H1 (cell line): ENCODE measurements at regions not wholly inside any gene's neighbourhood (a gene's known extent, or its start where the extent isn't known, plus 50 kb on each side); places are given as distances from the start of the nearest gene placed in this dataset.

Source experiments
- CTCF ChIA-PET: fragments of 300-600 bp; sonication (Branson Sonifier 250); formaldehyde crosslinking; loops from one replicate; lab custom pipeline; 2021; ENCODE audit not compliant: partially characterized antibody; lab: Charles Lee
- POLR2A ChIA-PET: fragments of 300-600 bp; sonication (Branson Sonifier 250); formaldehyde crosslinking; loops from one replicate; lab custom pipeline; 2021; ENCODE audit warnings: inconsistent platforms; ENCODE audit not compliant: partially characterized antibody; lab: Charles Lee
- DNase-seq, 2 experiments: peaks; one replicate each; pipeline versions ENCODE4 v3.0.0 to v3.0.0-alpha.2; 2010 to 2022; ENCODE audit warnings: low spot score in 2 of 2, low read depth in 1 of 2, mixed read lengths in 1 of 2
- FAIRE-seq: peaks from 2 replicates; lab custom pipeline; 2011; peaks lifted over from hg19 to GRCh38; lab: Jason Lieb, UNC
- H2AFZ ChIP-seq: 2 replicates; pipeline ENCODE4 v1.8.1; 2012; ENCODE audit warnings: low read length, inconsistent platforms
- H2AK5ac ChIP-seq: 2 replicates; pipeline ENCODE4 v1.6.1; 2013; ENCODE audit warnings: low read depth, low read length
- H2BK120ac ChIP-seq: replicated peaks from 2 replicates; pipeline ENCODE3; 2013; ENCODE audit warnings: low read depth, low read length, inconsistent platforms
- H2BK12ac ChIP-seq: 2 replicates; pipeline ENCODE4 v1.6.1; 2013; ENCODE audit warnings: low read depth, low read length
- H2BK15ac ChIP-seq: 2 replicates; pipeline ENCODE4 v1.6.1; 2013; ENCODE audit warnings: low read length
- H2BK20ac ChIP-seq: 2 replicates; pipeline ENCODE4 v1.6.1; 2013; ENCODE audit warnings: low read length
- H2BK5ac ChIP-seq: 2 replicates; pipeline ENCODE4 v1.6.1; 2013; ENCODE audit warnings: low read depth, low read length
- H3K14ac ChIP-seq: 2 replicates; pipeline ENCODE4 v1.6.1; 2013; ENCODE audit warnings: inconsistent platforms; ENCODE audit not compliant: insufficient read length
- H3K18ac ChIP-seq: 2 replicates; pipeline ENCODE4 v1.6.1; 2013; ENCODE audit warnings: low read length; ENCODE audit errors: extremely low read depth
- H3K23ac ChIP-seq: 2 replicates; pipeline ENCODE4 v1.6.1; 2013; ENCODE audit warnings: inconsistent platforms; ENCODE audit not compliant: insufficient read length
- H3K23me2 ChIP-seq: 2 replicates; pipeline ENCODE4 v1.6.1; 2013; ENCODE audit warnings: low read depth, low read length
- H3K27ac ChIP-seq: 2 replicates; pipeline ENCODE4 v1.6.1; 2011; ENCODE audit warnings: low read depth, low read length, inconsistent platforms
- H3K27me3 ChIP-seq, 4 experiments: replicated peaks in 1 of 4; 1 replicate in 1 of 4; 2 replicates in 3 of 4; pipeline versions ENCODE4 v1.6.1 to v1.8.1; 2011 to 2013; ENCODE audit warnings: low read length in 3 of 4, mild to moderate bottlenecking in 3 of 4, inconsistent platforms in 2 of 4, mixed read lengths in 2 of 4, moderate library complexity in 1 of 4; ENCODE audit not compliant: control insufficient read depth in 3 of 4, insufficient read depth in 3 of 4; ENCODE audit errors: extremely low read depth in 1 of 4
- H3K36me3 ChIP-seq, 4 experiments: 2 replicates each; pipeline versions ENCODE4 v1.6.1 to v1.8.1; 2011 to 2013; ENCODE audit warnings: mild to moderate bottlenecking in 4 of 4, low read length in 3 of 4, moderate library complexity in 2 of 4, control low read depth in 1 of 4, inconsistent platforms in 1 of 4; ENCODE audit not compliant: insufficient read depth in 4 of 4, control insufficient read depth in 2 of 4
- H3K4ac ChIP-seq: replicated peaks from 2 replicates; pipeline ENCODE3; 2013; ENCODE audit warnings: low read length, low read depth, mixed read lengths, inconsistent platforms; ENCODE audit not compliant: insufficient read length
- H3K4me1 ChIP-seq, 4 experiments: replicated peaks in 1 of 4; 1 replicate in 1 of 4; 2 replicates in 3 of 4; pipeline versions ENCODE4 v1.6.1 to v1.8.1; 2011 to 2013; ENCODE audit warnings: low read length in 3 of 4, inconsistent platforms in 2 of 4, mixed read lengths in 1 of 4; ENCODE audit not compliant: insufficient read depth in 4 of 4, control insufficient read depth in 3 of 4
- H3K4me2 ChIP-seq, 2 experiments: 2 replicates each; pipeline versions ENCODE4 v1.6.1 to v1.8.1; 2011 to 2013; ENCODE audit warnings: low read depth in 2 of 2, low read length in 2 of 2, control low read depth in 1 of 2, inconsistent platforms in 1 of 2, mild to moderate bottlenecking in 1 of 2; ENCODE audit not compliant: insufficient read depth in 1 of 2
- H3K4me3 ChIP-seq, 4 experiments: fragments of 200-600, 300-600 bp in 1 of 4; sonication (generic), shearing (Covaris generic), sonication (Bioruptor Twin) in 1 of 4; 2 replicates each; pipeline versions ENCODE4 v1.5.1 to v1.8.1; 2011 to 2016; ENCODE audit warnings: low read length in 4 of 4, low read depth in 3 of 4, control low read depth in 2 of 4, inconsistent platforms in 2 of 4, mild to moderate bottlenecking in 2 of 4, mixed read lengths in 1 of 4, moderate library complexity in 1 of 4; ENCODE audit not compliant: insufficient read depth in 2 of 4; ENCODE audit errors: extremely low read depth in 1 of 4
- H3K56ac ChIP-seq: replicated peaks from 2 replicates; pipeline ENCODE3; 2013; ENCODE audit warnings: low read depth, mild to moderate bottlenecking, mixed read lengths, low read length, inconsistent platforms; ENCODE audit not compliant: insufficient read length
- H3K79me1 ChIP-seq: 2 replicates; pipeline ENCODE4 v1.6.1; 2013; ENCODE audit warnings: low read depth, low read length, control low read depth
- H3K79me2 ChIP-seq, 2 experiments: 2 replicates each; pipeline versions ENCODE4 v1.6.1 to v1.8.1; 2012 to 2013; ENCODE audit warnings: low read length in 2 of 2, mild to moderate bottlenecking in 2 of 2, inconsistent platforms in 1 of 2; ENCODE audit not compliant: insufficient read depth in 2 of 2, control insufficient read depth in 1 of 2
- H3K9ac ChIP-seq, 4 experiments: replicated peaks in 1 of 4; 1 replicate in 1 of 4; 2 replicates in 3 of 4; pipeline versions ENCODE4 v1.6.1 to v1.8.1; 2011 to 2013; ENCODE audit warnings: low read depth in 3 of 4, low read length in 3 of 4, control low read depth in 2 of 4, mild to moderate bottlenecking in 2 of 4, moderate library complexity in 2 of 4, inconsistent platforms in 1 of 4; ENCODE audit errors: extremely low read depth in 1 of 4
- H3K9me3 ChIP-seq, 2 experiments: 2 replicates each; pipeline versions ENCODE4 v1.6.1 to v1.8.1; 2012 to 2013; ENCODE audit warnings: mild to moderate bottlenecking in 2 of 2, moderate library complexity in 2 of 2, control low read depth in 1 of 2, inconsistent platforms in 1 of 2, low read depth in 1 of 2, low read length in 1 of 2, mixed read lengths in 1 of 2; ENCODE audit not compliant: insufficient read depth in 2 of 2
- H4K20me1 ChIP-seq, 2 experiments: replicated peaks in 1 of 2; 2 replicates each; pipeline versions ENCODE3 to v1.8.1; 2011 to 2013; ENCODE audit warnings: inconsistent platforms in 2 of 2, low read length in 2 of 2, mild to moderate bottlenecking in 1 of 2; ENCODE audit not compliant: insufficient read depth in 2 of 2, control insufficient read depth in 1 of 2
- H4K5ac ChIP-seq: 2 replicates; pipeline ENCODE4 v1.6.1; 2013; ENCODE audit warnings: low read length, low read depth, mixed read lengths, inconsistent platforms; ENCODE audit not compliant: insufficient read length
- H4K8ac ChIP-seq: 2 replicates; pipeline ENCODE4 v1.8.0; 2013; ENCODE audit warnings: mild to moderate bottlenecking, moderate library complexity, low read length, inconsistent platforms; ENCODE audit not compliant: insufficient read depth; ENCODE audit errors: extremely low read depth
- H4K91ac ChIP-seq: replicated peaks from 2 replicates; pipeline ENCODE3; 2013; ENCODE audit warnings: low read length, mixed read lengths, inconsistent platforms; ENCODE audit not compliant: insufficient read length
- ASH2L ChIP-seq: fragments of 200-600, 300-600 bp; sonication (generic); IDR thresholded peaks from one replicate; pipeline ENCODE4 v1.7.1; 2017; ENCODE audit warnings: low read length
- BCL11A ChIP-seq, 2 experiments: IDR thresholded peaks; one replicate each; pipeline ENCODE4 v1.6.1; 2011; ENCODE audit warnings: low read depth in 2 of 2, low read length in 2 of 2, mild to moderate bottlenecking in 2 of 2
- CBX8 ChIP-seq: fragments of 300-800, 300-1000 bp; sonication (generic); IDR thresholded peaks from 2 replicates; pipeline ENCODE4 v1.7.1; 2016; ENCODE audit warnings: low read depth, low read length, borderline replicate concordance
- CEBPB ChIP-seq: IDR thresholded peaks from 2 replicates; pipeline ENCODE4 v1.6.1; 2012; ENCODE audit warnings: low read depth, low read length
- EP300 ChIP-seq, 2 experiments: IDR thresholded peaks; 1 replicate in 1 of 2; 2 replicates in 1 of 2; pipeline ENCODE4 v1.6.1; 2011 to 2012; ENCODE audit warnings: low read depth in 2 of 2, low read length in 2 of 2, mild to moderate bottlenecking in 2 of 2, borderline replicate concordance in 1 of 2, inconsistent platforms in 1 of 2, moderate library complexity in 1 of 2
- GTF2F1 ChIP-seq: IDR thresholded peaks from 2 replicates; pipeline ENCODE4 v1.6.1; 2012; ENCODE audit warnings: low read depth, low read length, improper control_type of control experiment, borderline replicate concordance
- PHF8 ChIP-seq: fragments of 200-600 bp; sonication (generic); conservative IDR thresholded peaks from 2 replicates; pipeline ENCODE4 v1.7.1; 2012; ENCODE audit warnings: low read depth, mild to moderate bottlenecking, inconsistent platforms, low read length, moderate library complexity
- RXRA ChIP-seq: IDR thresholded peaks from 2 replicates; pipeline ENCODE4 v1.6.1; 2011; ENCODE audit warnings: low read depth, mild to moderate bottlenecking, low read length, moderate library complexity; ENCODE audit not compliant: insufficient read depth
- SIN3A ChIP-seq, 2 experiments: IDR thresholded peaks in 1 of 2; conservative IDR thresholded peaks in 1 of 2; 2 replicates each; pipeline ENCODE4 v1.6.1; 2011 to 2012; ENCODE audit warnings: low read length in 2 of 2, improper control_type of control experiment in 1 of 2, low read depth in 1 of 2, mild to moderate bottlenecking in 1 of 2
- SIX5 ChIP-seq: IDR thresholded peaks from 2 replicates; pipeline ENCODE4 v1.6.1; 2011; ENCODE audit warnings: mild to moderate bottlenecking, low read depth, low read length
- SP1 ChIP-seq: IDR thresholded peaks from 2 replicates; pipeline ENCODE4 v1.6.1; 2011; ENCODE audit warnings: low read depth, low read length
- SRF ChIP-seq: IDR thresholded peaks from 2 replicates; pipeline ENCODE4 v1.6.1; 2011; ENCODE audit warnings: mild to moderate bottlenecking, low read depth, low read length, moderate library complexity
- TBP ChIP-seq: IDR thresholded peaks from 2 replicates; pipeline ENCODE4 v1.6.1; 2011; ENCODE audit warnings: low read depth, low read length, improper control_type of control experiment
- YY1 ChIP-seq: IDR thresholded peaks from 2 replicates; pipeline ENCODE4 v1.6.1; 2011; ENCODE audit warnings: low read depth, mild to moderate bottlenecking, low read length
- WGBS, 2 experiments: shearing (Covaris generic) in 1 of 2; methylation state at CpG; one replicate each; pipeline versions ENCODE4 v1.1.6 to v1.1.7; 2013 to 2015; ENCODE audit warnings: low lambda C conversion rate in 2 of 2, mixed read lengths in 2 of 2, inconsistent platforms in 1 of 2, low coverage in 1 of 2, missing lambda C conversion rate in 1 of 2; ENCODE audit not compliant: insufficient replicate concordance in 2 of 2, insufficient coverage in 1 of 2, insufficient read length in 1 of 2; ENCODE audit errors: extremely low coverage in 1 of 2, missing lambda C conversion rate in 1 of 2; 5-methylcytosine and 5-hydroxymethylcytosine counted together
- TF ChIP-seq, protein P1 (sequence below): IDR thresholded peaks from 2 replicates; pipeline ENCODE4 v1.6.1; 2011; ENCODE audit warnings: low read length, improper control_type of control experiment

DNA sequence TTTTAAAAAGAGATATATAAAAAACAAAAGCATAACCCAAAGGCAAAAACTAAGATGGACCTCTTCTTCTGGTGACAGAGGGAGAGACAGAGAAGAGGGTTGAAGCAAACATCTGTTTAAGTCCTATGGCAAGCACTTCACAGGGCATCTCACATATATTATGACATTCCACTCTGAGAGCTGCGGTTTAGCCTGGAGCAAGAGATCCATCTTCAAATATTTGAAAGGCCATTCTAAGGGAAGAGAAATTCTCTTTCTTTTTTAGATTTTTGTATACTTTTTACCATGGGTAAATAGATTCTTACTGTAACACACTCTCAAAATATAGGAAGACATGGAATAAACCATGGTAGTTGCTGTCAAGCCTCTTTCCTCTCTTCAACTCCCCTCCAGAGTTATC, 204.1 kb downstream of the GXYLT1 start:
- no peak overlapping the region for H4K8ac ChIP-seq
- H2BK20ac ChIP-seq, result no peak overlapping the region
- H2BK5ac ChIP-seq, result no peak overlapping the region
- H3K9ac ChIP-seq, result no peak overlapping the region
- H3K14ac ChIP-seq, result no peak overlapping the region
- H3K27ac ChIP-seq, result no peak overlapping the region
- no peaks in the 10 kb centered on the region for H3K23me2 ChIP-seq
- H3K56ac ChIP-seq, result no peak overlapping the region
- FAIRE-seq, result no peak
- POLR2A ChIA-PET, result no interaction called here
- no peaks in the 10 kb centered on the region for H3K79me1 ChIP-seq
- peaks cover 3 to 10% (median 9%) of the 10 kb centered on the region in 4 experiments for H3K27me3 ChIP-seq
- H3K9me3 ChIP-seq, result peaks cover 7 to 12% of the 10 kb centered on the region in 2 experiments; a peak in 3 of 4 replicates
- H4K91ac ChIP-seq, result no peak overlapping the region
- H3K4me3 ChIP-seq, result no peak overlapping the region
- H2BK15ac ChIP-seq, result no peak overlapping the region
- WGBS, 2 experiments, result 83% methylated on average over 1 of the region's 1 CpG; no CpG with 5 or more reads in 1 of the 2 experiments
- H2AK5ac ChIP-seq, result no peak overlapping the region
- no peaks in the 10 kb centered on the region for H3K79me2 ChIP-seq
- H3K36me3 ChIP-seq, result no peaks in the 10 kb centered on the region
- H3K18ac ChIP-seq, result no peak overlapping the region
- H2AFZ ChIP-seq, result no peak overlapping the region
- no peak for DNase-seq
- no peak overlapping the region for H4K5ac ChIP-seq
- no peaks in the 10 kb centered on the region for H3K4me1 ChIP-seq
- no peaks in the 10 kb centered on the region for H4K20me1 ChIP-seq
- H3K4me2 ChIP-seq, result no peak overlapping the region
- CTCF ChIA-PET, result no interaction called here
- no peak overlapping the region for H3K23ac ChIP-seq
- H3K4ac ChIP-seq, result no peak overlapping the region
- no peak overlapping the region for H2BK12ac ChIP-seq
- no peak overlapping the region for H2BK120ac ChIP-seq
- TF ChIP-seq SRF (no peak), YY1 (no peak), CEBPB (no peak), SIX5 (no peak), BCL11A (IDR thresholded peaks at IDR 0.05; ENCODE audit: low read depth in 2 of 2, low read length in 2 of 2) (no peak), RXRA (no peak), PHF8 (no peak), GTF2F1 (no peak), TBP (no peak), CBX8 (no peak), ASH2L (no peak), SP1 (no peak), EP300 (IDR thresholded peaks at IDR 0.05; ENCODE audit: borderline replicate concordance in 1 of 2, low read depth in 2 of 2, low read length in 2 of 2) (no peak), SIN3A (conservative IDR thresholded peaks at IDR 0.05 in 1 of 2, IDR thresholded peaks at IDR 0.05 in 1 of 2; ENCODE audit: low read depth in 1 of 2, low read length in 2 of 2) (no peak)
- TF ChIP-seq, protein P1, sequence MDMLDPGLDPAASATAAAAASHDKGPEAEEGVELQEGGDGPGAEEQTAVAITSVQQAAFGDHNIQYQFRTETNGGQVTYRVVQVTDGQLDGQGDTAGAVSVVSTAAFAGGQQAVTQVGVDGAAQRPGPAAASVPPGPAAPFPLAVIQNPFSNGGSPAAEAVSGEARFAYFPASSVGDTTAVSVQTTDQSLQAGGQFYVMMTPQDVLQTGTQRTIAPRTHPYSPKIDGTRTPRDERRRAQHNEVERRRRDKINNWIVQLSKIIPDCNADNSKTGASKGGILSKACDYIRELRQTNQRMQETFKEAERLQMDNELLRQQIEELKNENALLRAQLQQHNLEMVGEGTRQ, result no peak
